Esophagus squamous epithelium (tissue), 5 donors: ENCODE measurements at regions not wholly inside any gene's neighbourhood (a gene's known extent, or its start where the extent isn't known, plus 50 kb on each side); places are given as distances from the start of the nearest gene placed in this dataset.

Experiments used
- DNase-seq: peaks from one replicate; lab custom pipeline; 2025; lab: John Stamatoyannopoulos, UW
- H3K27ac ChIP-seq, 4 donors: fragments of 200-600 bp; sonication (generic); one replicate each; pipeline ENCODE4 v1.5.1; 2016 to 2019; ENCODE audit warnings: mild to moderate bottlenecking in 1 of 4
- H3K27me3 ChIP-seq, 4 donors: fragments of 200-600 bp; sonication (generic); 1 replicate in 3 of 4; 2 replicates in 1 of 4; pipeline versions ENCODE4 v1.5.1 to v1.6.0; 2017 to 2021; ENCODE audit warnings: antibody characterized with exemption in 1 of 4
- H3K36me3 ChIP-seq, 3 donors: fragments of 200-600 bp; sonication (generic); one replicate each; pipeline ENCODE4 v1.5.1; 2016 to 2019
- H3K4me1 ChIP-seq, 3 donors: fragments of 200-600 bp; sonication (generic); one replicate each; pipeline ENCODE4 v1.5.1; 2017 to 2019
- H3K4me3 ChIP-seq, 4 donors: fragments of 200-600 bp; sonication (generic); 1 replicate in 3 of 4; 2 replicates in 1 of 4; pipeline ENCODE4 v1.5.1; 2016 to 2019; ENCODE audit warnings: mild to moderate bottlenecking in 2 of 4, moderate library complexity in 1 of 4
- H3K9me3 ChIP-seq, 3 donors: fragments of 200-600 bp; sonication (generic); one replicate each; pipeline ENCODE4 v1.5.1; 2016 to 2019
- CTCF ChIP-seq, 6 experiments: fragments of 450-650 bp in 4 of 6; fragments of 200-600 bp in 2 of 6; sonication (generic) in 2 of 6; IDR thresholded peaks; one replicate each; pipeline ENCODE4 v1.5.1; 2016 to 2019; ENCODE audit warnings: antibody characterized with exemption in 6 of 6, mild to moderate bottlenecking in 4 of 6, moderate library complexity in 4 of 6
- POLR2A ChIP-seq, 4 donors: fragments of 450-650 bp; IDR thresholded peaks; one replicate each; pipeline ENCODE4 v1.6.1; 2017; ENCODE audit warnings: antibody characterized with exemption in 4 of 4, mild to moderate bottlenecking in 4 of 4, moderate library complexity in 3 of 4
- WGBS, 2 donors: methylation state at CpG; one replicate each; pipeline ENCODE4 v1.1.5; 2018; 5-methylcytosine and 5-hydroxymethylcytosine counted together
- intact Hi-C: fragments of 100-400 bp; cut with DNase I; formaldehyde crosslinking; loops from one replicate; pipeline ENCODE4 v1.15.0; 2022
- donor health status: DM: yes; HTN: yes; CAD: no.

DNA sequence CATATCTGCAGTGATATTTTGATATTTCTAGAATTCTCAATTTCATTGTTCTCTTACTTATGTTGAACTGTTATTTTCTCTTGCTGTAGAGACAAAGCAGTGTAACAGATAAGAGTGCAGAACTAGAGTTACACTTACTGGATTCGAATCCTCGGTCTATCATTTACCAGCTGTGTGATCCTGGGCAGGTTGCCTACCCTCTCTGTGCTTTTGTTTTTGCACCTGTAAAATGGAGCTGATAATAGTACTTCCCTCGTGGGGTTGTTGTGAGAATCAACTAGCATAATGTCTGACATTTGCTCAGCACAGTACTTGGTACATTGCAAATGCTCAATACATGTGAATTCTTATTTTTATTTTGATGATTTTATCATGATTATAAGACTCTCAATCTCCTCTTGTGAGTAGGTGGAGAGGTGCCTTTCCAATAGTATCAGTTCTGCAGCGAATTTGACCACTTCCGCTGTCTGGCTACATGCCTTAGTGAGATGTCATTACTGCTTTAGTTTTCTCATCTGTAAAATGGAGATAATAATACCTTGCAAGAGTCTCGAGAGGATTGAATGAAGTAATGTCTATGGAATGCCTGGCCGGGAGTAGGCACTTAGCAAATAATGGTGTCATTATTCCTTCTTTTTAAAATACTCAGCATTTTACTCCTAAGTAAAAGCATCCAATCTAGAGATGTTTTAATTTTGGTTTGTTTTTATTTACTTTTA, 312.2 kb upstream of the MAF start:
- no peak for DNase-seq
- 71 to 79% methylated on average over 7 of the region's 7 CpGs for WGBS, 2 donors
- TF ChIP-seq POLR2A (IDR thresholded peaks at IDR 0.05) (no peak), CTCF (IDR thresholded peaks at IDR 0.05) (no peak)
- intact Hi-C loops, result no loop called here
- Histone ChIP-seq H3K4me3 (no peak overlapping the region), H3K9me3 (no peaks in the 10 kb centered on the region), H3K27me3 (no peaks in the 10 kb centered on the region), H3K36me3 (no peaks in the 10 kb centered on the region), H3K4me1 (peaks cover 0 to 25% (median 10%) of the 10 kb centered on the region in 3 donors), H3K27ac (no peak overlapping the region)

DNA sequence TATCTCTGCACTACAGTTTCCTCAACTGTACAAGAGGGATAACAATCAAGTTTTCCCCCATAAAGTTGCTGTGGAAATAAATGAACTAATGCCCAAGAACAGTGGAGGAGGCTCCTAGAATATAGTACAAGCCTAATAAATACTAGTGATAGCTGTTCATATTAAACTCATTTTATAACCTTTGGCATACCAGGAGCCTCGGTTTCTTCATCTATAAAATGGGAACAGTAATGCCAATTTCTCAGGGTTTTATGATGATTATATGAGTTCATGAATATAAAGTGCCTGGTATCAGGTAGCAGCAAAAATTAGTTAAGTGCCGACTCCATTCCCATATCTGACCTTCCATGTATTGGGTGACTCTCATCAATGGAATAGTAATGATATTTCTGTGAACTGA, 311.1 kb upstream of the MAF start:
- Histone ChIP-seq H3K27me3 (no peaks in the 10 kb centered on the region), H3K9me3 (no peaks in the 10 kb centered on the region), H3K36me3 (no peaks in the 10 kb centered on the region), H3K4me1 (peaks cover 0 to 25% (median 10%) of the 10 kb centered on the region in 3 donors), H3K4me3 (no peak overlapping the region), H3K27ac (no peak overlapping the region)
- TF ChIP-seq CTCF (IDR thresholded peaks at IDR 0.05) (no peak), POLR2A (IDR thresholded peaks at IDR 0.05) (no peak)
- WGBS, 2 donors, result 88 to 93% methylated on average over 2 of the region's 2 CpGs
- no peak for DNase-seq
- intact Hi-C loops, result no loop called here

- Histone ChIP-seq H3K4me3 (no peak overlapping the region), H3K4me1 (peaks cover 0 to 35% (median 10%) of the 10 kb centered on the region in 3 donors), H3K27ac (peak overlapping the region in 2 of 4 donors; percentile 54 to 57), H3K27me3 (no peaks in the 10 kb centered on the region), H3K9me3 (no peaks in the 10 kb centered on the region), H3K36me3 (no peaks in the 10 kb centered on the region)
- intact Hi-C loops, result no loop called here
- no peak for TF ChIP-seq CTCF (IDR thresholded peaks at IDR 0.05)
- TF ChIP-seq POLR2A (IDR thresholded peaks at IDR 0.05), result no peak
- no peak for DNase-seq
- WGBS, 2 donors, result 32 to 35% methylated on average over 7 of the region's 7 CpGs
Observed at GRCh38 chr16:79909571-79909970, 309.0 kb upstream of the MAF start.

DNA sequence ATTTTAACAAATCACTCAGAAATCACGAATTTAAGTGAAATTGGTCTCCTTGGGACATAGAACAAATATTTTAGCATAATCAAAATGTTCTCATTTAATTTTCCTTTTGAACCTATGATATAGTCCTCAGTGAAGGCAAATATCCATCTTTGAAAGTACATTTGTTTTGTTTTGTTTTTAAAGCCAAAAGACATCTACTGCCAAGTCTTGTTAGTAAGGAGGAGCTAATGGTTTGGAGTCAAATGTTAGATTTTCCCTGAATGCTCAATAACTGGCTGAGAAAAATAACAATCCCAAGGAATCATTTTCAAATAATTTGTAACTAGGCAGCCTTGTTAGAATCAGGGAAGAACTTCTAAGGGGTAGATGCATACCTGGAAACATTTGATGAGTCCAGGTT, 302.9 kb upstream of the MAF start:
- Histone ChIP-seq H3K4me1 (peaks cover 0 to 21% (median 4%) of the 10 kb centered on the region in 3 donors), H3K27me3 (no peaks in the 10 kb centered on the region), H3K9me3 (no peaks in the 10 kb centered on the region), H3K27ac (no peak overlapping the region), H3K4me3 (no peak overlapping the region), H3K36me3 (no peaks in the 10 kb centered on the region)
- intact Hi-C loops, result no loop called here
- 68 to 84% methylated on average over 1 of the region's 1 CpG for WGBS, 2 donors
- TF ChIP-seq CTCF (IDR thresholded peaks at IDR 0.05) (no peak), POLR2A (IDR thresholded peaks at IDR 0.05) (no peak)
- no peak for DNase-seq

GRCh38 chr16:79902351-79902750, 301.8 kb upstream of the MAF start:
- no peaks in the 10 kb centered on the region for H3K27me3 ChIP-seq
- WGBS, 2 donors, result 79 to 94% methylated on average over 4 of the region's 4 CpGs

More at GRCh38 chr16:79902351-79902750, 301.8 kb upstream of the MAF start:
- intact Hi-C loops, result no loop called here
- no peak overlapping the region for H3K27ac ChIP-seq
- no peak overlapping the region for H3K4me3 ChIP-seq
- TF ChIP-seq CTCF (IDR thresholded peaks at IDR 0.05) (no peak), POLR2A (IDR thresholded peaks at IDR 0.05) (no peak)
- H3K9me3 ChIP-seq, result no peaks in the 10 kb centered on the region
- no peaks in the 10 kb centered on the region for H3K36me3 ChIP-seq
- DNase-seq, result no peak
- H3K4me1 ChIP-seq, result peaks cover 0 to 19% (median 4%) of the 10 kb centered on the region in 3 donors
